Activated B cell treated with CpG ODN at 0.5 μM for 24 hours (primary cell): ENCODE measurements at regions not wholly inside any gene's neighbourhood (a gene's known extent, or its start where the extent isn't known, plus 50 kb on each side); places are given as distances from the start of the nearest gene placed in this dataset.

Experiments used
- ATAC-seq: fragments of 200-7000 bp; cut with Tn5 transposase; one replicate; pipeline ENCODE4 v1.10.0; 2021; ENCODE audit warnings: low read depth, mild to moderate bottlenecking, moderate library complexity
- CTCF ChIA-PET: fragments of 350-600 bp; sonication (Branson Sonifier 250); formaldehyde crosslinking; loops from one replicate; lab custom pipeline; 2021; ENCODE audit warnings: antibody characterized with exemption; lab: Charles Lee
- POLR2A ChIA-PET: fragments of 350-600 bp; sonication (Branson Sonifier 250); formaldehyde crosslinking; loops from one replicate; lab custom pipeline; 2021; ENCODE audit warnings: antibody characterized with exemption; lab: Charles Lee
- DNase-seq: peaks from one replicate; pipeline ENCODE4 v3.0.0; 2022
- H3K27ac Mint-ChIP-seq: one replicate; pipeline ENCODE4 v1.8.0; 2020; ENCODE audit warnings: mixed read lengths
- H3K27me3 Mint-ChIP-seq: one replicate; pipeline ENCODE4 v1.8.0; 2021; ENCODE audit warnings: mixed read lengths
- H3K36me3 Mint-ChIP-seq: one replicate; pipeline ENCODE4 v1.8.0; 2021; ENCODE audit warnings: low read depth, mixed read lengths
- H3K4me1 Mint-ChIP-seq: one replicate; pipeline ENCODE4 v1.8.0; 2021; ENCODE audit warnings: mixed read lengths
- H3K4me3 Mint-ChIP-seq: one replicate; pipeline ENCODE4 v1.8.0; 2020; ENCODE audit warnings: mild to moderate bottlenecking, mixed read lengths
- H3K9me3 Mint-ChIP-seq: one replicate; pipeline ENCODE4 v1.8.0; 2020; ENCODE audit warnings: mixed read lengths
- intact Hi-C: fragments of 100-400 bp; cut with micrococcal nuclease; formaldehyde crosslinking; loops from one replicate; pipeline ENCODE4 v1.15.1; 2024
- TF ChIP-seq, protein P1 (sequence below): fragments of 200-600 bp; IDR thresholded peaks from one replicate; pipeline ENCODE4 v1.8.0; 2022; ENCODE audit warnings: antibody characterized with exemption, mild to moderate bottlenecking

- POLR2A ChIA-PET: no interaction called here
- CTCF ChIA-PET: no interaction called here
- DNase-seq (no peak), ATAC-seq (no peak)
- no peak overlapping the region for H3K4me3 Mint-ChIP-seq
- H3K36me3 Mint-ChIP-seq: no peaks in the 10 kb centered on the region
- intact Hi-C loops: loop anchor here (10.0 kb wide), 1 partner anchor 466 kb away; no protein-coding TSS in a partner anchor
- peaks cover 32% of the 10 kb centered on the region for H3K27me3 Mint-ChIP-seq
- H3K4me1 Mint-ChIP-seq: peaks cover 3% of the 10 kb centered on the region
- no peak overlapping the region for H3K27ac Mint-ChIP-seq
- TF ChIP-seq, protein P1, sequence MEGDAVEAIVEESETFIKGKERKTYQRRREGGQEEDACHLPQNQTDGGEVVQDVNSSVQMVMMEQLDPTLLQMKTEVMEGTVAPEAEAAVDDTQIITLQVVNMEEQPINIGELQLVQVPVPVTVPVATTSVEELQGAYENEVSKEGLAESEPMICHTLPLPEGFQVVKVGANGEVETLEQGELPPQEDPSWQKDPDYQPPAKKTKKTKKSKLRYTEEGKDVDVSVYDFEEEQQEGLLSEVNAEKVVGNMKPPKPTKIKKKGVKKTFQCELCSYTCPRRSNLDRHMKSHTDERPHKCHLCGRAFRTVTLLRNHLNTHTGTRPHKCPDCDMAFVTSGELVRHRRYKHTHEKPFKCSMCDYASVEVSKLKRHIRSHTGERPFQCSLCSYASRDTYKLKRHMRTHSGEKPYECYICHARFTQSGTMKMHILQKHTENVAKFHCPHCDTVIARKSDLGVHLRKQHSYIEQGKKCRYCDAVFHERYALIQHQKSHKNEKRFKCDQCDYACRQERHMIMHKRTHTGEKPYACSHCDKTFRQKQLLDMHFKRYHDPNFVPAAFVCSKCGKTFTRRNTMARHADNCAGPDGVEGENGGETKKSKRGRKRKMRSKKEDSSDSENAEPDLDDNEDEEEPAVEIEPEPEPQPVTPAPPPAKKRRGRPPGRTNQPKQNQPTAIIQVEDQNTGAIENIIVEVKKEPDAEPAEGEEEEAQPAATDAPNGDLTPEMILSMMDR: no peak
- no peaks in the 10 kb centered on the region for H3K9me3 Mint-ChIP-seq
These were observed 96.9 kb upstream of the ROPN1 start for GRCh38 chr3:124088801-124089200.

DNA sequence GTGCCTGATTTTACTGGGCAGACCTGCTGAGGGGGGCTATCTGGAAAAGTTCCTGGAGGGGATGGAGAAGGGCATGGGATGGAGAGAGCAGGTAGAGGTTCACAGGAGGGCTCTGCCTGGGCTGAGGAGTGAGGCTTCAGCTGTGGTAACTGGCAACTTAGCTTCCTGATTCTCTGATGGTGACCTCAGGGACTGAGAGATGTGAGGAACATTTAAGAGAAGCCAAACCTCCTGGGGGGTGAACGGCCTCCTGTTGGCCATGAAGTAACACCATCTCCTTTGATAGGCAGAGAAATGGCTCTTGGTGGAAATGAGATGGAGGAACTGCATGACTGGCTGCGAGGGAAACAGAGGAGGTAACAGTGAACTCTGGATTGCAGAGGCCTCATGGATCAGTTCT is 97.3 kb upstream of the ROPN1 start:
- H3K27ac Mint-ChIP-seq: no peak overlapping the region
- no peak for ATAC-seq
- H3K36me3 Mint-ChIP-seq: no peaks in the 10 kb centered on the region
- intact Hi-C loops: loop anchor here (10.0 kb wide), 1 partner anchor 466 kb away; no protein-coding TSS in a partner anchor
- H3K9me3 Mint-ChIP-seq: no peaks in the 10 kb centered on the region
- TF ChIP-seq, protein P1: no peak
- no peak for DNase-seq
- ChIA-PET CTCF (no interaction called here), POLR2A (no interaction called here)
- peaks cover 32% of the 10 kb centered on the region for H3K27me3 Mint-ChIP-seq
- H3K4me1 Mint-ChIP-seq: peaks cover 2% of the 10 kb centered on the region
- no peak overlapping the region for H3K4me3 Mint-ChIP-seq

DNA sequence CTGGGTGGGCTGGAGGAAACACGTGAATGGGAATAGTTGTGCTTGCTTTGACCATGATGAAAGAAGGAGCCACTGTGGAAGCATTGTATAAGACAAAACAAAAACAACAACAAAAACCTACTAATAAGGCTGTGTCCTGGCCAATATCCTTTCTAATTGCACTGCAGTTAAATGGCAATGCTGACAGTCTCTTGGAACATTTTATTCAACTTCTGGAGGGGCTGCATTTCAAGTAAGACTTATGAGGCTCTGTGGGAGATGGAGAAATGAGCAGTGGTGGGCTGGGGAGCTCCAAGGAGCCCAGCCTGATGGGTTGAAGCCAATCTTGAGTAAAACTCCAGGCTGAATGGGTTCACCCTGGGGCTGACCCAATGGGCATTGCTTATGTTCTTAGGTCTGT is 99.8 kb upstream of the ROPN1 start:
- intact Hi-C loops: no loop called here
- Mint-ChIP-seq H3K9me3 (no peaks in the 10 kb centered on the region), H3K27me3 (peaks cover 32% of the 10 kb centered on the region), H3K36me3 (no peaks in the 10 kb centered on the region), H3K4me3 (no peak overlapping the region), H3K27ac (no peak overlapping the region), H3K4me1 (no peaks in the 10 kb centered on the region)
- CTCF ChIA-PET: no interaction called here
- ATAC-seq: no peak
- TF ChIP-seq, protein P1: no peak
- POLR2A ChIA-PET: no interaction called here
- no peak for DNase-seq

GRCh38 chr3:124092811-124093210 is 100.9 kb upstream of the ROPN1 start:
- no peak for DNase-seq
- ChIA-PET POLR2A (no interaction called here), CTCF (no interaction called here)
- H3K4me1 Mint-ChIP-seq: no peaks in the 10 kb centered on the region
- TF ChIP-seq, protein P1: no peak
- H3K4me3 Mint-ChIP-seq: no peak overlapping the region
- H3K27ac Mint-ChIP-seq: no peak overlapping the region
- peaks cover 32% of the 10 kb centered on the region for H3K27me3 Mint-ChIP-seq
- intact Hi-C loops: no loop called here
- no peak for ATAC-seq
- H3K36me3 Mint-ChIP-seq: no peaks in the 10 kb centered on the region
- H3K9me3 Mint-ChIP-seq: no peaks in the 10 kb centered on the region

- H3K4me3 Mint-ChIP-seq: no peak overlapping the region
- ChIA-PET CTCF (no interaction called here), POLR2A (no interaction called here)
- no peak for DNase-seq
- H3K27ac Mint-ChIP-seq: no peak overlapping the region
- ATAC-seq: no peak
- TF ChIP-seq, protein P1: no peak
- H3K27me3 Mint-ChIP-seq: peaks cover 23% of the 10 kb centered on the region
- H3K9me3 Mint-ChIP-seq: no peaks in the 10 kb centered on the region
- no peaks in the 10 kb centered on the region for H3K36me3 Mint-ChIP-seq
- no peaks in the 10 kb centered on the region for H3K4me1 Mint-ChIP-seq
- intact Hi-C loops: no loop called here
These were observed 102.6 kb upstream of the ROPN1 start for GRCh38 chr3:124094496-124094895.
